Ovary (tissue), 7 donors: ENCODE measurements at regions not wholly inside any gene's neighbourhood (a gene's known extent, or its start where the extent isn't known, plus 50 kb on each side); places are given as distances from the start of the nearest gene placed in this dataset.
"Not testable (repeated sequence)": the region's sequence is repeated elsewhere in the genome, so short reads cannot be mapped to it uniquely, and the experiment has no call there.

ENCODE experiments used
- DNase-seq, 5 donors: peaks; one replicate each; pipeline ENCODE4 v3.0.0-alpha.2; 2019 to 2020
- H3K27ac ChIP-seq, 2 donors: fragments of 200-600 bp; one replicate each; pipeline versions ENCODE4 v1.5.1 to v1.8.0; 2019 to 2022
- H3K27me3 ChIP-seq: fragments of 200-600 bp; one replicate; pipeline ENCODE4 v1.8.0; 2022
- H3K36me3 ChIP-seq: fragments of 200-600 bp; sonication (generic); one replicate; pipeline ENCODE4 v1.5.1; 2019
- H3K4me1 ChIP-seq: one replicate; pipeline ENCODE4 v1.8.1; 2013; ENCODE audit warnings: mild to moderate bottlenecking, moderate library complexity; ENCODE audit not compliant: insufficient read depth
- H3K4me3 ChIP-seq: fragments of 200-600 bp; sonication (generic); one replicate; pipeline ENCODE4 v1.5.1; 2017
- H3K9me3 ChIP-seq, 2 donors: fragments of 200-600 bp in 1 of 2; sonication (generic) in 1 of 2; one replicate each; pipeline versions ENCODE4 v1.5.1 to v1.8.1; 2013 to 2019; ENCODE audit warnings: mild to moderate bottlenecking in 1 of 2, moderate library complexity in 1 of 2
- EP300 ChIP-seq: sonication (generic); formaldehyde crosslinking; IDR thresholded peaks from one replicate; pipeline ENCODE4 v1.6.1; 2017; ENCODE audit warnings: antibody characterized with exemption
- POLR2A ChIP-seq: fragments of 450-650 bp; IDR thresholded peaks from one replicate; pipeline ENCODE4 v1.6.1; 2017; ENCODE audit warnings: antibody characterized with exemption, mild to moderate bottlenecking, moderate library complexity
- WGBS, 3 donors: extraction: QIAGEN DNeasy Blood & Tissue Kit in 1 of 3; methylation state at CpG; one replicate each; pipeline versions ENCODE4 v1.1.5 to v1.1.7; 2013 to 2017; 5-methylcytosine and 5-hydroxymethylcytosine counted together
- intact Hi-C, 4 donors: fragments of 100-400 bp; cut with DNase I; formaldehyde crosslinking; loops; one replicate each; pipeline versions ENCODE4 v1.11.0 to v1.15.1; 2022 to 2023
- TF ChIP-seq, protein P1 (sequence below), 3 donors: fragments of 450-650 bp in 2 of 3; fragments of 200-600 bp in 1 of 3; IDR thresholded peaks; one replicate each; pipeline versions ENCODE4 v1.5.1 to v1.8.0; 2016 to 2022; ENCODE audit warnings: antibody characterized with exemption in 3 of 3, mild to moderate bottlenecking in 1 of 3
- donor health status: DM: no; HTN: no; CAD: no; lungs with moderate emphysema.
- donor health status: DM: no; HTN: no; CAD: no.
- donor health status: Bipolar disorder and iron deficiency.
- donor health status: DM: no; HTN: no; CAD: no.
- donor health status: DM: yes; HTN: yes; CAD: no.

DNA sequence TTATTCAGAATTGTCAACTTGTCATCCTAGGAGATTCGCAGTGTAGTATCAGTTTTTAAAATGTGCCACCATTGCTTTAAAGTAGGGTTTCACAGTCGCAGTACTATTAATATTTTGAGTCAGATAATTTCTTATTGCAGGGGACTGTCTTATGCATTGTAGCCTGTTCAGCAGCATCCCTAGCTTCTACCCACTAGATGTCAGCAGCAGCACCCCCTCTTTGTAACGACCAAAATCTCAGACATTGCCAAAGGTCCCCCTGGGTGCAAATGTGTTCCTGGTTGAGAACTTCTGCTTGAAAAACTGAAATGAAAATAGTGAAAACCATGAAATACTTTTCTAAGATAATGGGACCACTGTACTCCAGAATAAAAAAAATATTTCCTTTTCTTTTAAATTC, 474.8 kb downstream of the CNTN3 start:
- Histone ChIP-seq H3K4me1 (no peaks in the 10 kb centered on the region), H3K9me3 (no peaks in the 10 kb centered on the region), H3K27ac (no peak overlapping the region), H3K27me3 (no peaks in the 10 kb centered on the region), H3K36me3 (no peaks in the 10 kb centered on the region), H3K4me3 (no peak overlapping the region)
- TF ChIP-seq POLR2A (no peak), EP300 (no peak)
- TF ChIP-seq, protein P1, sequence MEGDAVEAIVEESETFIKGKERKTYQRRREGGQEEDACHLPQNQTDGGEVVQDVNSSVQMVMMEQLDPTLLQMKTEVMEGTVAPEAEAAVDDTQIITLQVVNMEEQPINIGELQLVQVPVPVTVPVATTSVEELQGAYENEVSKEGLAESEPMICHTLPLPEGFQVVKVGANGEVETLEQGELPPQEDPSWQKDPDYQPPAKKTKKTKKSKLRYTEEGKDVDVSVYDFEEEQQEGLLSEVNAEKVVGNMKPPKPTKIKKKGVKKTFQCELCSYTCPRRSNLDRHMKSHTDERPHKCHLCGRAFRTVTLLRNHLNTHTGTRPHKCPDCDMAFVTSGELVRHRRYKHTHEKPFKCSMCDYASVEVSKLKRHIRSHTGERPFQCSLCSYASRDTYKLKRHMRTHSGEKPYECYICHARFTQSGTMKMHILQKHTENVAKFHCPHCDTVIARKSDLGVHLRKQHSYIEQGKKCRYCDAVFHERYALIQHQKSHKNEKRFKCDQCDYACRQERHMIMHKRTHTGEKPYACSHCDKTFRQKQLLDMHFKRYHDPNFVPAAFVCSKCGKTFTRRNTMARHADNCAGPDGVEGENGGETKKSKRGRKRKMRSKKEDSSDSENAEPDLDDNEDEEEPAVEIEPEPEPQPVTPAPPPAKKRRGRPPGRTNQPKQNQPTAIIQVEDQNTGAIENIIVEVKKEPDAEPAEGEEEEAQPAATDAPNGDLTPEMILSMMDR (IDR thresholded peaks at IDR 0.05) = no peak
- intact Hi-C loops = no loop called here
- WGBS, 3 donors = 47 to 55% (median 48%) methylated on average over 3 of the region's 3 CpGs
- DNase-seq = no peak

DNA sequence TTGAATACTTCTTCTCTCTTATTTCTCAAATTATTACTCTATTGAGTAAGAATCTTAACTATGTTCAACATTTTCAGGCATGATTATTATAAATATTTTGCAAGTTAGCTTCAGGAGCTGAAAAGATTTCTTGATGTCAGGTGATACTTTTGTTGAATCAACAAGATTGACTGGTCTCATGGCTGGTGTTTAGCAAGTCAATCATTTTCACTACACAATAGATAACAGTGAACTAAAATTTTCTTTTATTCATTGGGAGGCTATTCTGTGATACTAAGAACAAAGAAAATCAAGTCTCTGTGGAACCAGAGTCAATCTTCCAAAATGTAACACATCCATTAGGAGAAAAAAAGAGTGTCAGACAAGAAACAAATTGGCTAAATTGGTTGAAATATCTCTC, 476.7 kb downstream of the CNTN3 start:
- DNase-seq = no peak
- Histone ChIP-seq H3K4me1 (no peaks in the 10 kb centered on the region), H3K36me3 (no peaks in the 10 kb centered on the region), H3K9me3 (no peaks in the 10 kb centered on the region), H3K4me3 (no peak overlapping the region), H3K27ac (no peak overlapping the region), H3K27me3 (no peaks in the 10 kb centered on the region)
- intact Hi-C loops = no loop called here
- TF ChIP-seq EP300 (no peak), POLR2A (no peak)
- TF ChIP-seq, protein P1 (IDR thresholded peaks at IDR 0.05) = no peak

GRCh38 chr3:74135808-74136207, 478.7 kb downstream of the CNTN3 start:
- Histone ChIP-seq H3K4me3 (no peak overlapping the region), H3K36me3 (no peaks in the 10 kb centered on the region), H3K27me3 (no peaks in the 10 kb centered on the region), H3K4me1 (no peaks in the 10 kb centered on the region), H3K27ac (no peak overlapping the region), H3K9me3 (no peaks in the 10 kb centered on the region)
- WGBS, 3 donors = 94 to 99% (median 96%) methylated on average over 8 of the region's 8 CpGs
- intact Hi-C loops = no loop called here
- no peak for DNase-seq
- TF ChIP-seq, protein P1 (IDR thresholded peaks at IDR 0.05) = no peak
- no peak for TF ChIP-seq EP300
- TF ChIP-seq POLR2A = no peak

- TF ChIP-seq, protein P1 (IDR thresholded peaks at IDR 0.05) = no peak
- TF ChIP-seq POLR2A (no peak), EP300 (no peak)
- Histone ChIP-seq H3K4me3 (no peak overlapping the region), H3K9me3 (no peaks in the 10 kb centered on the region), H3K27me3 (no peaks in the 10 kb centered on the region), H3K27ac (no peak overlapping the region), H3K36me3 (no peaks in the 10 kb centered on the region), H3K4me1 (no peaks in the 10 kb centered on the region)
- 70 to 74% (median 72%) methylated on average over 2 of the region's 2 CpGs for WGBS, 3 donors
- DNase-seq = no peak
- intact Hi-C loops = no loop called here
Measured at GRCh38 chr3:74134831-74135230, 479.6 kb downstream of the CNTN3 start.

DNA sequence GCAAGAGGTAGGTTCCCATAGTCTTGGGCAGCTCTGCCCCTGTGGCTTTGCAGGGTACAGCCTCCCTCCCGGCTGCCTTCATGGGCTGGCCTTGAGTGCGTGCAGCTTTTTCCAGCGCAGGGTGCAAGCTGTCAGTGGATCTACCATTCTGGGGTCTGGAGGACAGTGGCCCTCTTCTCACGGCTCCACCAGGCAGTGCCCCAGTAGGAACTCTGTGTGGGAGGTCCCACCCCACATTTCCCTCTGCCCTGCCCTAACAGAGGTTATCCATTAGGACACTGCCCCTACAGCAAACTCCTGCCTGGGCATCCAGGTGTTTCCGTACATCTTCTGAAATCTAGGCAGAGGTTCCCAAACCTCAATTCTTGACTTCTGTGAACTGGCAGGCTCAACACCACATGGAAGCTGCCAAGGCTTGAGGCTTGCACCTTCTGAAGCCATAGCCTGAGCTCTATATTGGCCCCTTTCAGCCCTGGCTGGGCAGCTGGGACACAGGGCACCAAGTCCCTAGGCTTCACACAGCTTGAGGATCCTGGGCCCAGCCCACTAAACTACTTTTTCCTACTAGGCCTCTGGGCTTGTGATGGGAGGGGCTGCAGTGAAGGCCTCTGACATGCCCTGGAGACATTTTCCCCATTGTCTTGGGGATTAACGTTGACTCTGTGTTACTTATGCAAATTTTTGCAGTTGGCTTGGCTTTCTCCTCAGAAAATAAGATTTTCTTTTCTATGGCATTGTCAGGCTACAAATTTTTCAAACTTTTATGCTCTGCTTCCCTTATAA, 482.7 kb downstream of the CNTN3 start:
- H3K9me3 ChIP-seq, intact Hi-C loops, H3K4me1 ChIP-seq, H3K27me3 ChIP-seq, H3K27ac ChIP-seq, H3K36me3 ChIP-seq, H3K4me3 ChIP-seq, DNase-seq: not testable (repeated sequence)
- WGBS, 3 donors = 73 to 89% (median 87%) methylated on average over 6 of the region's 6 CpGs
